CD14-positive monocyte (primary cell): ENCODE measurements at regions not wholly inside any gene's neighbourhood (a gene's known extent, or its start where the extent isn't known, plus 50 kb on each side); places are given as distances from the start of the nearest gene placed in this dataset.

ENCODE experiments used
- DNase-seq, 3 donors: peaks; one replicate each; pipeline ENCODE4 v3.0.0-alpha.2; 2011 to 2022
- H2AFZ ChIP-seq: 2 replicates; pipeline ENCODE4 v1.6.0; 2012; ENCODE audit warnings: mild to moderate bottlenecking, low read depth, low read length, inconsistent platforms; ENCODE audit not compliant: insufficient read depth, poor library complexity, severe bottlenecking
- H3K27ac ChIP-seq, 2 donors: 1 replicate in 1 of 2; 2 replicates in 1 of 2; pipeline ENCODE4 v1.5.1; 2012 to 2013; ENCODE audit warnings: low read length in 2 of 2, control low read depth in 1 of 2, inconsistent platforms in 1 of 2, low read depth in 1 of 2, mild to moderate bottlenecking in 1 of 2
- H3K27me3 ChIP-seq, 2 donors: one replicate each; pipeline versions ENCODE4 v1.6.0 to v1.6.1; 2011 to 2013; ENCODE audit warnings: low read length in 2 of 2; ENCODE audit not compliant: control insufficient read depth in 2 of 2, insufficient read depth in 2 of 2
- H3K36me3 ChIP-seq, 2 donors: replicated peaks in 1 of 2; 1 replicate in 1 of 2; 2 replicates in 1 of 2; pipeline versions ENCODE4 v1.5.1 to v1.6.1; 2012 to 2013; ENCODE audit warnings: low read length in 2 of 2, control low read depth in 1 of 2, inconsistent platforms in 1 of 2, mild to moderate bottlenecking in 1 of 2; ENCODE audit not compliant: insufficient read depth in 2 of 2, control insufficient read depth in 1 of 2
- H3K4me1 ChIP-seq, 2 donors: 1 replicate in 1 of 2; 2 replicates in 1 of 2; pipeline versions ENCODE4 v1.5.1 to v1.6.1; 2012 to 2013; ENCODE audit warnings: low read length in 2 of 2, control low read depth in 1 of 2, inconsistent platforms in 1 of 2, mild to moderate bottlenecking in 1 of 2, moderate library complexity in 1 of 2; ENCODE audit not compliant: insufficient read depth in 2 of 2, control insufficient read depth in 1 of 2
- H3K4me2 ChIP-seq: replicated peaks from 2 replicates; pipeline ENCODE3; 2012; ENCODE audit warnings: low read length, moderate library complexity, mild to moderate bottlenecking; ENCODE audit not compliant: poor library complexity, severe bottlenecking; ENCODE audit errors: extremely low read depth
- H3K4me3 ChIP-seq, 3 experiments: fragments of 200-600 bp in 1 of 3; sonication (generic) in 1 of 3; replicated peaks in 1 of 3; 1 replicate in 2 of 3; 2 replicates in 1 of 3; pipeline ENCODE4 v1.5.1; 2011 to 2013; ENCODE audit warnings: low read length in 3 of 3, mild to moderate bottlenecking in 3 of 3, control low read depth in 2 of 3, low read depth in 2 of 3, inconsistent platforms in 1 of 3, moderate library complexity in 1 of 3
- H3K79me2 ChIP-seq: 2 replicates; pipeline ENCODE4 v1.6.0; 2012; ENCODE audit warnings: mild to moderate bottlenecking, control low read depth, inconsistent platforms, low read length, moderate library complexity; ENCODE audit not compliant: insufficient read depth
- H3K9ac ChIP-seq: 2 replicates; pipeline ENCODE4 v1.6.0; 2017; ENCODE audit warnings: low read length, mild to moderate bottlenecking; ENCODE audit not compliant: insufficient read depth, poor library complexity, severe bottlenecking
- H3K9me3 ChIP-seq, 2 donors: replicated peaks in 1 of 2; 1 replicate in 1 of 2; 2 replicates in 1 of 2; pipeline versions ENCODE4 v1.5.1 to v1.6.1; 2012 to 2013; ENCODE audit warnings: low read length in 2 of 2, control low read depth in 1 of 2; ENCODE audit not compliant: control insufficient read depth in 1 of 2, insufficient read depth in 1 of 2
- H4K20me1 ChIP-seq: 2 replicates; pipeline ENCODE4 v1.6.0; 2012; ENCODE audit warnings: mild to moderate bottlenecking, low read length, control low read depth, moderate library complexity; ENCODE audit not compliant: insufficient read depth
- H3K27ac Mint-ChIP-seq, 7 donors: one replicate each; pipeline ENCODE4 v1.8.0; 2020; ENCODE audit warnings: mild to moderate bottlenecking in 7 of 7, mixed read lengths in 7 of 7, moderate library complexity in 6 of 7, inconsistent platforms in 2 of 7
- H3K27me3 Mint-ChIP-seq, 3 donors: one replicate each; pipeline ENCODE4 v1.8.0; 2021 to 2022; ENCODE audit warnings: low read depth in 3 of 3, mild to moderate bottlenecking in 3 of 3, mixed read lengths in 3 of 3, moderate library complexity in 3 of 3, inconsistent platforms in 1 of 3
- H3K36me3 Mint-ChIP-seq, 2 donors: one replicate each; pipeline ENCODE4 v1.8.0; 2020; ENCODE audit warnings: mixed read lengths in 2 of 2, inconsistent platforms in 1 of 2, mild to moderate bottlenecking in 1 of 2
- H3K4me1 Mint-ChIP-seq: one replicate; pipeline ENCODE4 v1.8.0; 2020; ENCODE audit warnings: mild to moderate bottlenecking, mixed read lengths
- H3K4me3 Mint-ChIP-seq, 2 donors: one replicate each; pipeline ENCODE4 v1.8.0; 2020; ENCODE audit warnings: mild to moderate bottlenecking in 2 of 2, mixed read lengths in 2 of 2, moderate library complexity in 1 of 2
- H3K9me3 Mint-ChIP-seq, 7 donors: one replicate each; pipeline ENCODE4 v1.8.0; 2020 to 2022; ENCODE audit warnings: mixed read lengths in 7 of 7, mild to moderate bottlenecking in 6 of 7, moderate library complexity in 6 of 7, inconsistent platforms in 2 of 7
- CTCF ChIP-seq: fragments of 200-600 bp; IDR thresholded peaks from one replicate; pipeline ENCODE4 v1.8.0; 2022; ENCODE audit warnings: antibody characterized with exemption, mild to moderate bottlenecking
- WGBS: methylation state at CpG from one replicate; pipeline ENCODE4 v1.1.5; 2013; ENCODE audit warnings: missing lambda C conversion rate; ENCODE audit not compliant: insufficient coverage; 5-methylcytosine and 5-hydroxymethylcytosine counted together
- intact Hi-C, 2 donors: fragments of 100-400 bp; cut with micrococcal nuclease; formaldehyde crosslinking; loops; one replicate each; pipeline versions ENCODE4 v1.15.0 to v1.15.1; 2023

GRCh38 chr5:118199801-118200200, 788.5 kb downstream of the DTWD2 start:
- no peaks in the 10 kb centered on the region for H3K36me3 ChIP-seq
- intact Hi-C loops = no loop called here
- Mint-ChIP-seq H3K36me3 (no peaks in the 10 kb centered on the region), H3K4me3 (no peak overlapping the region), H3K4me1 (no peaks in the 10 kb centered on the region), H3K27ac (no peak overlapping the region), H3K9me3 (peaks cover 0 to 5% (median 3%) of the 10 kb centered on the region in 7 donors), H3K27me3 (no peaks in the 10 kb centered on the region)
- TF ChIP-seq CTCF = no peak
- H3K27me3 ChIP-seq = no peaks in the 10 kb centered on the region
- no peak overlapping the region for H3K27ac ChIP-seq
- H3K9ac ChIP-seq = no peak overlapping the region
- H3K79me2 ChIP-seq = no peaks in the 10 kb centered on the region
- no peak overlapping the region for H3K4me3 ChIP-seq
- H3K4me2 ChIP-seq = no peak overlapping the region
- peaks cover 0 to 6% of the 10 kb centered on the region in 2 donors for H3K9me3 ChIP-seq
- no peaks in the 10 kb centered on the region for H3K4me1 ChIP-seq
- DNase-seq = no peak
- no peak overlapping the region for H2AFZ ChIP-seq
- no CpG with 5 or more reads among the region's 2 CpGs for WGBS
- H4K20me1 ChIP-seq = no peaks in the 10 kb centered on the region

- 93% methylated on average over 2 of the region's 2 CpGs for WGBS
- no peaks in the 10 kb centered on the region for H3K79me2 ChIP-seq
- no peak overlapping the region for H3K27ac ChIP-seq
- no peaks in the 10 kb centered on the region for H3K4me1 Mint-ChIP-seq
- no peak overlapping the region for H2AFZ ChIP-seq
- no peaks in the 10 kb centered on the region for H4K20me1 ChIP-seq
- H3K9me3 ChIP-seq = no peaks in the 10 kb centered on the region
- no peak for TF ChIP-seq CTCF
- no peak overlapping the region for H3K9ac ChIP-seq
- H3K4me2 ChIP-seq = no peak overlapping the region
- H3K4me1 ChIP-seq = no peaks in the 10 kb centered on the region
- H3K9me3 Mint-ChIP-seq = peaks cover 0 to 2% (median 0%) of the 10 kb centered on the region in 7 donors
- H3K27me3 ChIP-seq = no peaks in the 10 kb centered on the region
- intact Hi-C loops = no loop called here
- H3K36me3 Mint-ChIP-seq = no peaks in the 10 kb centered on the region
- no peaks in the 10 kb centered on the region for H3K36me3 ChIP-seq
- H3K4me3 Mint-ChIP-seq = no peak overlapping the region
- H3K27me3 Mint-ChIP-seq = no peaks in the 10 kb centered on the region
- no peak overlapping the region for H3K4me3 ChIP-seq
- DNase-seq = no peak
- no peak overlapping the region for H3K27ac Mint-ChIP-seq
Observed at GRCh38 chr5:118196229-118196628, 792.1 kb downstream of the DTWD2 start.
